HG03442 (cell line): ENCODE measurements at regions not wholly inside any gene's neighbourhood (a gene's known extent, or its start where the extent isn't known, plus 50 kb on each side); places are given as distances from the start of the nearest gene placed in this dataset.
"Not testable (repeated sequence)": the region's sequence is repeated elsewhere in the genome, so short reads cannot be mapped to it uniquely, and the experiment has no call there.

Experiments
- ATAC-seq: cut with Tn5 transposase; IDR thresholded peaks from one replicate; pipeline ENCODE4 v1.9.1; 2021; ENCODE audit warnings: mild to moderate bottlenecking, moderate library complexity; ENCODE audit not compliant: unreplicated experiment

DNA sequence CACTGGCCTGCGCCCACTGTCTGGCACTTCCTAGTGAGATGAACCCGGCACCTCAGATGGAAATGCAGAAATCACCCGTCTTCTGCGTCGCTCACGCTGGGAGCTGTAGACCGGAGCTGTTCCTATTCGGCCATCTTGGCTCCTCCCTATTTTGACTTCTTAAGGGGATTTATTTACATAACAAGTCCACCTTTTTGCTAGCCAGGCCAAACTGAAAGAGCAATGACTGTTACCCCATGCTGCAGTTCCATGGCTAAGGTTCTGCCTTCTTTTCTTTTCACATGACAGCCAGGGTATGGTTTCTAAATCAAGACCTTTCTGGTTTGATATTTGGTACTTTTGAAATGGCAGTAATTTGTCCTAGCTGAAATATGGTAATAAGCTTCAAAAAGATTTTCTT is 270.0 kb upstream of the RRP15 start:
- not testable (repeated sequence) for ATAC-seq

GRCh38 chr1:218024211-218024720 is 260.8 kb upstream of the RRP15 start:
- no peak for ATAC-seq

DNA sequence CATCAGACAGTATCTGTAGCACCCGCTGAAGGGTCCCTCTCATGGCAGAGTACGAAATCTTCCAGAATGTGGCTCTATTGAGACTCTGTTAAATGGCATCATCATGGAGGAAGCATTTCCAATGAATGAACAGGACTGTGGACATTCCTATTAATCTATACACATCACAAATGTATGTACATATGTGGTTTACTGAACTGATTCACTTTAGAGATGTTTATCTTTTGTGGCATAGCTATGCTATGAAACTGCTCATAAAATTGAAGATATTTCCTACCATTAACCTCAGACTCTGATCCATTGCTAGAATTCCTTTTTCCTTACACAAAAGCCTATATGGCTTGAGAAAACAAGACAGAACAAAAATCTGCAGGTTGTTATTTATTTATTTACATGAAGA is 259.6 kb upstream of the RRP15 start:
- ATAC-seq = no peak

DNA sequence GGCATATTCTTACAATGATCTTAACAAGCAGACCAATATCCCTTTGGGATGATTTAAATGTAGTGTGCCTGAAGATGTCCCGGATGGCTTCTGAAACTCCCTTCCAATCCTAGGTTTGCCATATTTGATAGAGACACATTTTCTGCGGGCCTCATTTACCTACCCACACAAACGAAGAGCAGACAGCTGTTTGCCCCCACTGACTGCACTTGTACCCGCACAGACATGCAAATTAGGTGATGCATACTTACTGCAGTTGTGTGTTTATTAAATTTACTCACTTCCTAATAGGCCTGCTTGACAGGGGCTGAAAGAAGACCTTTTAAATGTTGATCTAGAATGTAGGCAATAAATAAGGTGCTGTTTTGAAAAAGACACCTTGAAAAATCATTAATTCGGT is 257.9 kb upstream of the RRP15 start:
- no peak for ATAC-seq

DNA sequence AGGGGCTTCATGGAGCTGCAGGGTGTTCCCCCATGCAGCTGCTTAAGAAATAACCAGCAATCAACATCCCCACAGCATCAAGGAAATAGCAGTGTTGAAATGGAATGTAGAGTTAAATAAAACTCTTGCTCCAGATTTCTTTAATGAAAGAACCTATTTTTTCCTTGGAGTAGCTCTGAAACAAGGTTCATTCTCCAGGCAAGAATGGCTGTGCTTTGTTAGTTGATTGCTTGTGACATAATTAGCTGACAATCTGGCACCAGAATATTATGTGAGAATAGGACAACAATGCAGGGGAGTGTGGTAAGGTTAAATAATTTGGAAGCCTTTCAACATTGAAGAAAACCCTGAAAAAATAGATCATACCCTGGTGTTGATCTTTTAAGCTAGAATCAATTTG is 254.2 kb upstream of the RRP15 start:
- ATAC-seq = no peak

GRCh38 chr1:218031901-218032300 is 253.2 kb upstream of the RRP15 start:
- no peak for ATAC-seq

- ATAC-seq = no peak
Measured at GRCh38 chr1:218034468-218034867, 250.6 kb upstream of the RRP15 start.

- no peak for ATAC-seq
Measured at GRCh38 chr1:218048828-218049420, 236.2 kb upstream of the RRP15 start.

DNA sequence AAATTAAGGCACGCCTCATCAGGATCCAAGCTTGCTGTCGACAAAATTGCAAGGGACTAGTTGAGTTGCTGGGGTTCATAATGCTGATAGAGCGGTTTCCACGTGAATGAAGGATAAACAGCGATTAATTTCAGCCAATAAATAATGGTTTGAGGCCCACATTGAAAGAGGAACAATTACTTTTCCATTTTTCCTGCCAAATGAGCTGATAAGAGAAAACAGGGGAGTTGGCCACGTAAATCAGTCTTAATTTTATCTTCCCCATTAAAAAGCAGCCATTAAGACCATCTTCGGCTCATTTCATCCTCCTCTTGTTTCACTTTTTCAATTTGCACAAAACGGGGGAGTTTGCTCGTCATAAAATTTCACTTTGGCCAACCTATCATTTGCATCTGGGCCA is 235.5 kb upstream of the RRP15 start:
- ATAC-seq = no peak

GRCh38 chr1:218058730-218059129 is 226.4 kb upstream of the RRP15 start:
- ATAC-seq = no peak

DNA sequence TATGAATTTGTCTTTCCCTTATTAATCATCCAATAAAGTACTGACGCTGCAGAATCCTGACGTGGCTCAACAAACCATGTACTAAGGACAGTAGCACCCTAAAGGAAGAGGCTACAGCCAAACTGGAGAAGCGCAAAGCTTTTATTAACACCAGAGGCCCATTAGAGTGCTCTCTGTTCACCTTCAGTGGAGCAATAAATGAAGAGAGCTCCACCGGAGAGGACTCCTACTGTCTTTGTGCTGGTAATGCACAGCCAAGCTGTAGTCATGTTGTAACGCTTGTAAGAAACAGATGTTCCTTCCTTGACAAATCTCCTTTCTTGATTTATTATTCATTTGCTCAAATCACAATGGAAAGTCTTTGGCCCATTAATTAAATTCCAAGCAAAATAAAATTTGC is 220.7 kb upstream of the RRP15 start:
- no peak for ATAC-seq

DNA sequence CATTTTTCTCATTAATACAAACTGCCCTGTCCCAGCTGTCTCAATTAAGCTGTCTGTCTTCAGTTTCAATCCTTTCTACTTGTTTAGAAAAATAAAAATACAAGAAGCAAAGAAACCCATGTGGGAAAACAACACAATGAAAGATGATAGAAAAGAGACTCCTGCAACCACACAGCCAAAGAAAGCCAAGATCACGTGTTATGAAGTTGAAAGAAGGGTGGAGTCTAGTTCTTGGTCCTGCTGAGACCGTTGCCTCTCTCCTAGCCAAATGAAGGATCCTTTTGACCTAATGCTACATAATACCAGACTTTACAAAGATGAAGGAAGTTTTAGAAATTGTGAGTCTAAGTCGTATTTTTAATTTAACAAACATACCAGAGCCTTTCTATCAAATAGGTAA is 218.8 kb upstream of the RRP15 start:
- no peak for ATAC-seq

GRCh38 chr1:218068241-218068640 is 216.9 kb upstream of the RRP15 start:
- no peak for ATAC-seq

DNA sequence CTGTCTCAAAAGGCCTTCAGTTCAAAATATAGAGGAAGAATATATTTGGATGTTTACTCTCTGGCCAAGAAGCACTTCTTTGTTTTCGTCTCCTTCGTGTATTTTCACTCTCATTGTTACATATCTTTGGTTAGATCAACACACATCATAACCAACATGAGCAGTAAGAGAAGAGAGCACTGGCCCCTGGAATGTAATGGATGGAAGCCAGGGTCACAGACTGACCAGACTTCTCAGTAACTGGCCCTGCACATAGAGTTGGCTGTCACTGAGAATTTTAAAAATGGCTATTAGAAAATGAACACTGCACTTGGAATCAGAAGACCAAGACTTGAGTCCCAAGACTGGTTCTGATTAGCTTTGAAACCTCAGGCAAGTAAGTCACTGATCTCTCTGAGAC is 215.9 kb upstream of the RRP15 start:
- ATAC-seq = no peak

GRCh38 chr1:218073062-218073461 is 212.0 kb upstream of the RRP15 start:
- no peak for ATAC-seq

GRCh38 chr1:218078916-218079315 is 206.2 kb upstream of the RRP15 start:
- no peak for ATAC-seq

DNA sequence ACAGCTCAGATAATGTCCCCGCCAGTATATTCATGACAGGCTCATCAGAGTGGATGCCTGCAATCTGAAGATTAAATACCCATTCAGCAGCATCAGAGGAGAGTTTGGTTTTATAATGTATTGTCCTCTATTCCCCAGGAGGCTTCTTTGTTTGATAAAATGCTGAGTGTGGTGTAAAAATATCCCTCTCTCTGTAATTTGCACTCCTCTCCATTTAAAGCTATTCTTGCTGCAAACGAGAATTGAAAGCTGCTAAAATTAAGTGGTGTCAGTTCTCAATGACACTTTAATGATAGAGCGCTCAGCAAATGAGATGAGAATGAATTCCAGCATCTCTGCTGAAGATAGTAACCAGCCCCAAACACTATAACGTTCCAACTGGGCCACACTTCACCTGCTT is 205.7 kb upstream of the RRP15 start:
- no peak for ATAC-seq

DNA sequence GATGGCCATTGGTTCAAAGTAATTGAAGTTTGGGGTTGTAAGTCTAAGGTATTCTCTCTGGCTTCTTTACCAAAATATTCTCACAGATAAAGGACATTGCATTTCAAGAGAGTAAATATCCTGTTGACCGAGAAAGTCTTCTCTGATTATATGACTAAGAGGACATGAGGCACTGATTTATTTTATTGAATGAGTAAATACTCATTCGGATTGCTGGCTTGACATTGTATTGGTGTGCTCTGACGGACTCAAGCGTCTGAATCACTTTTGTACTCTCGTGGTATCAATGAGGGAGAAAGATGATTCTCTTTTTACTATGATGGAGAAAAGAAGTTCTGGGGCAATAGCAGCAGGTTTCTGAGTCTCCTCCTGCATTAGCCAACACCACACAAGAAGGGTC is 205.3 kb upstream of the RRP15 start:
- no peak for ATAC-seq

GRCh38 chr1:218080863-218081262 is 204.2 kb upstream of the RRP15 start:
- ATAC-seq = no peak

DNA sequence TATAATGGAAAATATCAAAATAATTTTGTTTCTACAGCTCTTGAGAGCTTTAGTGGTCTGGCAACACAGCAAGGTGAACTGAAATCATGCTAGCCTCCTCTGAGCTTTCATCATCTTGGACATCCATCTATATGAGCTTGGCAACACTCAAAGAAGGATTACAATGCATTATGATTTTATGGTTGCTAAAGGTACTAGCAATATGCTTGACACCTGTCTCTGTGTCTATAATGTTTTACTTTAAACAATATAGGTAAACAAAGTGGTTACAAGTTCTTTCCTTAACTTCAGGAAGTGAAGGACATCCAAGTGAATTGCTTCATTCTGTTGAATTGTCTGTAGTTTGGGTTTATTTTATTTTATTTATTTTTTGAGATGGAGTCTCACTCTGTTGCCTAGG is 203.7 kb upstream of the RRP15 start:
- no peak for ATAC-seq

- no peak for ATAC-seq
Measured at GRCh38 chr1:218090459-218090858, 194.6 kb upstream of the RRP15 start.

DNA sequence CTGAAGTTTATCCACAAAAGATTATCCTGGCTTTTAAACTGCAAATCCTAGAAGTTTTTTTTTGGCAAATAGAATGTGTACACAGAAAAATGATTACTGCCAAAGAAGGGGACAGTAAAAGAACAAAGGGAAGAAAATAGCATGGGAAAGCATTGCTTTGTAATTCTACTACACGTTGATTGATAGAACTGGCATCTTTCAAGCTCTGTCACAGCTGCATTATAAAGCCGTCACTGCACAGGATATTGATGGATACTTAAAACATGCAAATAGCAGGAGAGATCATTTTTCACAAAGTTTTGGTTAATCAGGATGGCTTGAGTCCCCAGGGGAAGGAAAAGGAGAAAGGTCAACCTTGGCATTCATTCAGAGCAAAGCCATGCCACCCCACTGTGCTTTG is 183.7 kb upstream of the RRP15 start:
- ATAC-seq = no peak

DNA sequence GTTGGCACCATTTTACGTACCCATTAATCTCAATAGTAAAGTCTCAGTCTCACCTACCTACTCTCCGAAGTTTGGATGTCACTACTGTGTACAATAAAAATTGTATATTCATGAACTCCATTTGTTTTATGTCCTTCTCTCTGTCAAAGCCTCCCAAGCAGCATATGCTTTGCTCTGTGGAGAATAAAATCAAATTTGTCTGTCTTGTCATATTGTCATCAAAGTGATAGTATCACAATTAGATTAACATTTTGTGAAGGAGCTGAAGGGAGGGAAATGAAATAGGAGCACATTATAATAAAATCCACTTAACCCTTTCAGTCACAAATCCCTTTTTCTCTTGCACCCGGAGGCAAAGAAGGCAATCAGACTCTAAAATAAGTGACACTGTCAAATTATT is 177.1 kb upstream of the RRP15 start:
- ATAC-seq = no peak
